HepG2 (cell line): ENCODE measurements at regions not wholly inside any gene's neighbourhood (a gene's known extent, or its start where the extent isn't known, plus 50 kb on each side); places are given as distances from the start of the nearest gene placed in this dataset.

Source experiments
- ATAC-seq: fragments of 200-7000 bp; cut with Tn5 transposase; 3 replicates; pipeline ENCODE4 v1.9.1; 2020; ENCODE audit warnings: mild to moderate bottlenecking, moderate library complexity
- BruUV-seq: library from RNA; stranded (reverse); fragments of 400-500 nt; replicated peaks from 2 replicates; lab custom pipeline; 2021; lab: Mats Ljungman, UMichigan
- CTCF ChIA-PET: fragments of 300-600 bp; formaldehyde crosslinking; extraction: SDS; loops from one replicate; lab custom pipeline; 2021; ENCODE audit warnings: low total read pairs, inconsistent platforms, low intra/inter-chr PET ratio; lab: Yijun Ruan, JAX
- POLR2A ChIA-PET: fragments of 350-600 bp; sonication (Branson Sonifier 250); formaldehyde crosslinking; loops from one replicate; lab custom pipeline; 2020; ENCODE audit warnings: antibody characterized with exemption, inconsistent platforms; lab: Yijun Ruan, JAX
- DNase-seq: peaks from one replicate; pipeline ENCODE4 v3.0.0-alpha.2; 2015; ENCODE audit warnings: low spot score
- FAIRE-seq: peaks from 3 replicates; lab custom pipeline; 2011; peaks lifted over from hg19 to GRCh38; lab: Jason Lieb, UNC
- H2AFZ ChIP-seq: one replicate; pipeline ENCODE4 v1.6.1; 2011; ENCODE audit warnings: low read length, inconsistent platforms
- H3K27ac ChIP-seq: fragments of 300-600 bp; 3 replicates; pipeline ENCODE4 v1.8.0; 2011; ENCODE audit warnings: mixed run types, mild to moderate bottlenecking, mixed read lengths, low read length, inconsistent platforms; ENCODE audit not compliant: insufficient read depth; ENCODE audit errors: extremely low read length
- H3K27me3 ChIP-seq, 2 experiments: fragments of 200-600 bp in 1 of 2; 2 replicates in 1 of 2; 3 replicates in 1 of 2; pipeline versions ENCODE4 v1.6.0 to v1.8.0; 2011; ENCODE audit warnings: low read length in 2 of 2, mild to moderate bottlenecking in 2 of 2, moderate library complexity in 2 of 2, inconsistent platforms in 1 of 2; ENCODE audit not compliant: insufficient read depth in 2 of 2, control insufficient read depth in 1 of 2
- H3K36me3 ChIP-seq, 2 experiments: fragments of 200-600 bp in 1 of 2; replicated peaks in 1 of 2; 2 replicates in 1 of 2; 3 replicates in 1 of 2; pipeline versions ENCODE4 v1.5.1 to v1.8.0; 2011; ENCODE audit warnings: low read length in 2 of 2, inconsistent platforms in 1 of 2; ENCODE audit not compliant: insufficient read depth in 2 of 2, control insufficient read depth in 1 of 2
- H3K4me1 ChIP-seq: 2 replicates; pipeline ENCODE4 v1.5.1; 2012; ENCODE audit warnings: low read length, inconsistent platforms; ENCODE audit not compliant: insufficient read depth
- H3K4me2 ChIP-seq: 2 replicates; pipeline ENCODE4 v1.6.0; 2011; ENCODE audit warnings: low read depth, low read length, inconsistent platforms
- H3K4me3 ChIP-seq, 3 experiments: fragments of 200-600 bp in 1 of 3; sonication (generic), shearing (Covaris generic) in 1 of 3; replicated peaks in 1 of 3; 2 replicates each; pipeline ENCODE4 v1.5.1; 2011 to 2016; ENCODE audit warnings: low read length in 3 of 3, inconsistent platforms in 2 of 3, low read depth in 2 of 3, mild to moderate bottlenecking in 2 of 3, control low read depth in 1 of 3, mixed read lengths in 1 of 3; ENCODE audit not compliant: insufficient read depth in 1 of 3
- H3K79me2 ChIP-seq: one replicate; pipeline ENCODE4 v1.6.1; 2011; ENCODE audit warnings: low read length, inconsistent platforms; ENCODE audit not compliant: insufficient read depth
- H3K9ac ChIP-seq: 2 replicates; pipeline ENCODE4 v1.6.0; 2011; ENCODE audit warnings: mild to moderate bottlenecking, low read depth, low read length, inconsistent platforms; ENCODE audit not compliant: insufficient read depth
- H3K9me3 ChIP-seq: 2 replicates; pipeline ENCODE4 v1.5.1; 2012; ENCODE audit warnings: mild to moderate bottlenecking, low read length
- H4K20me1 ChIP-seq: 2 replicates; pipeline ENCODE4 v1.6.0; 2011; ENCODE audit warnings: inconsistent platforms, mild to moderate bottlenecking, low read length, moderate library complexity; ENCODE audit not compliant: insufficient read depth
- ARNT2 ChIP-seq: sonication (generic); formaldehyde crosslinking; IDR thresholded peaks from 2 replicates; pipeline ENCODE4 v1.8.0; 2022; ENCODE audit warnings: mild to moderate bottlenecking, low read depth, missing genetic modification reagents, moderate library complexity
- EHMT2 ChIP-seq: fragments of 200-600 bp; sonication (generic); IDR thresholded peaks from 2 replicates; pipeline ENCODE4 v1.7.0; 2017; ENCODE audit warnings: antibody characterized with exemption, low read depth, low read length, borderline replicate concordance
- MAFF ChIP-seq: IDR thresholded peaks from 2 replicates; pipeline ENCODE4 v1.6.1; 2011; ENCODE audit warnings: low read depth, low read length, improper control_type of control experiment
- MAFK ChIP-seq, 2 experiments: IDR thresholded peaks in 1 of 2; conservative IDR thresholded peaks in 1 of 2; 2 replicates each; pipeline ENCODE4 v1.6.1; 2011; ENCODE audit warnings: improper control_type of control experiment in 2 of 2, low read length in 2 of 2
- NFE2 ChIP-seq: sonication (generic); formaldehyde crosslinking; IDR thresholded peaks from 2 replicates; pipeline ENCODE4 v1.4.0; 2020; ENCODE audit warnings: missing genetic modification reagents
- NFE2L2 ChIP-seq: fragments of 150-350 bp; IDR thresholded peaks from 2 replicates; pipeline ENCODE4 v1.6.1; 2014; ENCODE audit warnings: low read length
- TEAD3 ChIP-seq: optimal IDR thresholded peaks from 2 replicates; pipeline ENCODE3; 2016; ENCODE audit warnings: borderline replicate concordance
- YY1 ChIP-seq: IDR thresholded peaks from 2 replicates; pipeline ENCODE4 v1.6.1; 2011; ENCODE audit warnings: low read length, low read depth, moderate library complexity, mild to moderate bottlenecking; ENCODE audit not compliant: insufficient read depth, insufficient replicate concordance
- ZBTB3 ChIP-seq: sonication (generic); formaldehyde crosslinking; IDR thresholded peaks from 2 replicates; pipeline ENCODE4 v1.4.0; 2020; ENCODE audit warnings: low read depth, mild to moderate bottlenecking, moderate library complexity, missing genetic modification reagents, borderline replicate concordance
- ZNF441 ChIP-seq: sonication (generic); formaldehyde crosslinking; IDR thresholded peaks from 2 replicates; pipeline ENCODE4 v1.7.0; 2021; ENCODE audit warnings: missing genetic modification reagents, borderline replicate concordance
- ZNF7 ChIP-seq: IDR thresholded peaks from 2 replicates; pipeline ENCODE4 v1.6.1; 2016; ENCODE audit warnings: missing biosample characterization, missing genetic modification reagents
- WGBS: methylation state at CpG from one replicate; pipeline ENCODE4 v1.1.6; 2017; ENCODE audit warnings: low lambda C conversion rate; 5-methylcytosine and 5-hydroxymethylcytosine counted together
- in situ Hi-C: cut with HindIII; loops from 2 replicates; pipeline ENCODE4 v1.10.0; 2017; ENCODE audit warnings: low pct_unique_long_range_greater_than_20kb; ENCODE audit not compliant: extremely low pct_ligation_motif_present
- intact Hi-C: fragments of 100-400 bp; cut with micrococcal nuclease; formaldehyde crosslinking; loops from one replicate; pipeline ENCODE4 v1.10.0; 2022; ENCODE audit not compliant: unreplicated experiment
- TF ChIP-seq, protein P1 (sequence below): sonication (generic); formaldehyde crosslinking; IDR thresholded peaks from 2 replicates; pipeline ENCODE4 v1.8.1; 2023; ENCODE audit warnings: mild to moderate bottlenecking, missing genetic modification reagents, borderline replicate concordance

DNA sequence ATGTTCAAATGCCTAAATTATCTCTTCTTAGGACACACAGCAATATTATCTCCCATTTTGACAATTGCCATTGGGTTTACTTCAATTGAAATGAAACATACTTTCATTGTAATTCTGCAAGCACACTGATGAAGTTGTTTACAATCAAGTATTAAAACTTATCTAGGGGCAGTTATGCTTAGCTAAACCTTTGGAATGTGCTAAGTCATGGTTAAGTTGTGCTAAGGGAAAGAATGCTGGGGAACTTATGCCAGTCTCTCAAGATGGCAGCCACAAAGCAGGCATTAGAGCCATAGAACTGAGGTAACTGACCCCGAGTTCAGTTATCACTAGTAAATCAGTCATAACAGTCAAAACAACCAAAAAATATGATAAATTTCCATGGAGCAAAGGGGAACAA lies 59.1 kb upstream of the NT5E start:
- CTCF ChIA-PET: no interaction called here
- Histone ChIP-seq H3K27ac (peak overlapping the region; percentile 71), H3K27me3 (no peaks in the 10 kb centered on the region), H4K20me1 (no peaks in the 10 kb centered on the region), H3K4me3 (no peak overlapping the region), H3K79me2 (no peaks in the 10 kb centered on the region), H3K4me2 (peak overlapping the region; percentile 55), H3K4me1 (peaks cover 61% of the 10 kb centered on the region), H3K36me3 (no peaks in the 10 kb centered on the region), H2AFZ (no peak overlapping the region), H3K9ac (no peak overlapping the region), H3K9me3 (no peaks in the 10 kb centered on the region)
- POLR2A ChIA-PET: interaction anchor here (1.0 to 2.3 kb wide), 3 partner anchors 14 to 61 kb away, joined by 3 to 17 read pairs (median 5); no protein-coding TSS in a partner anchor
- TF ChIP-seq EHMT2: peak; percentile 52; the same call in 1 of the 2 replicates
- TF ChIP-seq ZNF441: no peak
- TF ChIP-seq ARNT2: no peak
- TF ChIP-seq NFE2L2: peak; percentile 89
- peak; percentile 61 for TF ChIP-seq TEAD3 (CRISPR knock-in tag)
- TF ChIP-seq MAFF: peak; percentile 59
- 0 out of 2 replicates have a peak, but pooled peaks have one; percentile 50 for TF ChIP-seq NFE2 (CRISPR knock-in tag)
- no peak for TF ChIP-seq ZBTB3 (CRISPR knock-in tag)
- no peak for TF ChIP-seq ZNF7 (CRISPR knock-in tag)
- peak; percentile 48 to 73 for TF ChIP-seq MAFK (conservative IDR thresholded peaks at IDR 0.05 in 1 of 2, IDR thresholded peaks at IDR 0.05 in 1 of 2; ENCODE audit: low read length in 2 of 2)
- TF ChIP-seq, protein P1, sequence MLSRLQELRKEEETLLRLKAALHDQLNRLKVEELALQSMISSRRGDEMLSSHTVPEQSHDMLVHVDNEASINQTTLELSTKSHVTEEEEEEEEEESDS: no peak
- peak; percentile 38 for TF ChIP-seq YY1
- 88% methylated on average over 1 of the region's 1 CpG for WGBS
- no peak for ATAC-seq
- no peak for DNase-seq
- intact Hi-C loops: loop anchor here (1.0 to 2.0 kb wide), 2 partner anchors 14 to 35 kb away; no protein-coding TSS in a partner anchor
- no peak for FAIRE-seq
- no TSS peak for BruUV-seq
- in situ Hi-C loops: no loop called here
